ENCODE measurements at regions not wholly inside any gene's neighbourhood (a gene's known extent, or its start where the extent isn't known, plus 50 kb on each side); places are given as distances from the start of the nearest gene placed in this dataset.
"Not testable (repeated sequence)": the region's sequence is repeated elsewhere in the genome, so short reads cannot be mapped to it uniquely, and the experiment has no call there.

DNA sequence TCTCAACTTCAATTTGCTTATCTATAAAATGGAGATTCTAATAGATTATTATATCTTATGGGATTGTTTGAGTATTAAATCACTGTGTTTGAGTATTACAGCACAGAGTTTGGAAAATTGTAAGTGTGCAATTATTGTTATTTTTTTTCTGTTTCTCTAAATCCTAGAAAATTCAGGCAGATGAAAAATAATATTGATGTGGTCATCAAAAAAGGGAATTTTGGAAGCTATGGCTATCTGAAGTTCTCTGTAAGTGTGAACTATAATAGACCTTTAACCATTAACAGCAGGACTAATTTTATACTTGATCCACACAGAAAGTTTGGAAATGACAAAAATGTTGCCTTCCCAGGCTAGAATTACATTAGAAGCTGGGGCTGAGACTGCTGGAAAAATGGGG lies 393.2 kb downstream of the SUCLG1 start:
- FAIRE-seq (no peak), DNase-seq (ENCODE audit: low spot score in 2 of 2) (no peak)

DNA sequence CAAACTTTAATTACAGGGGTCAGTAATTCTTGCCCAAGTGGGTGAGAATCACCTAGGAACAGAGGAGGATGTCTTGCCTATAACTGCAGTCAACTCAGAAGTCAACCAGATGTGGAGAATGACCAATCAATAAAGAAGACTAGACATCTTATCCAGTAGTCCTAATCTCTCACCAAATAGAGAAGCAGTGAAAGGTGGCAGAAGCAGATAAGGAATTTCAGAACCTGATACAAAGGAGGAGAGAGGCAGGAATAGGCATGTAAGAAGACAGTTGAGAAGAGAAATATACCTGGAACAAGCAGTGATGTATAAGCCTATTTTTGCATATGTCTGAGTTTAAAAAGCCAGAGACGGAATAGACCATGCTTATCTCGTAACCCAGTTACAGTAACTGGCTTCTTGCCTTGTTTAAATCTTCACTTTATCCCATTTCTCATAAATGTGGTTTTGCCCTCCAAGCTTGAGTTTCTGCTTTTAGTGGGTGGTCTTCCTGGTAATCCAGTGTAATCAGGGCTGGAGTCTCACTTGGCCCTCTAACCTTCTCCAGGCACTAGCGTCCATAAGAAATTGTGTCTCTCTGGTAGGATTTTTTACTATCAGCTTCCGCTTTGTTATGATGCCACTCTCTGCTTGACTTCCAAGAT lies 401.0 kb downstream of the SUCLG1 start:
- DNase-seq (ENCODE audit: low spot score in 2 of 2) (no peak), FAIRE-seq (no peak)

DNA sequence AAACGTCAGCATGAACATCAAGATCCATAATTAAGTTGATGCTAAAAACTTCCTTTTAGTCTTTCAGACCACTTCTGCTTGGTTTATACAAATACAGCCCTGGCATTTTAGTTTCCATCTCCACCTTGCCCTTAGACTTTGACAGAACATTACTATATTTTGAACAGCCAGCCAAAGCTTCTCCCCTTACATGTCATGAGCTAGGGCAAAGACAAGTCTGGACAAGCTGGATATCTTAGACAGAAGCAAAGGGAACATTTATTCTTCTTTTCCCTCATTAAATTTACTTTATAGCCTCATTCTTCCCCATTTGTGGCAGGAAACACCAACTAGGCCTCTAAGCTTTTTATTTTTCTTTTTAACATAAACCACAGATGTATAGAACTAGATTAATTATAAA lies 403.3 kb downstream of the SUCLG1 start:
- FAIRE-seq, result no peak
- no peak for DNase-seq (ENCODE audit: low spot score in 2 of 2)

DNA sequence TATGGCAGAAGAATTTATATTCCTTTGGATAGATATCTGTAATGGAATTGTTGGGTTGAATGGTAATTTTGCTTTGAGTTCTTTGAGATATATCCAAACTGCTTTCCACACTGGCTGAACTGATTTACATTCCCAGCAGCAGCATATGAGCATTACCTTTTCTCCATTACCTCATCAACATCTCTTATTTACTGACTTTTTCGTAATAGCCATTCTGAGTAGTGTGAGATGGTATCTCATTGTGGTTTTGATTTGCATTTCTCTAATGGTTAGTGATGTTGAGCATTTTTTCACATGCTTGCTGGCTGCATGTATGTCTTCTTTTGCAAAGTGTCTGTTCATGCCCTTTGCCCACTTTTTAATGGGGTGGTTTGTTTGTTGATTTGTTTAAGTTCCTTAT lies 404.5 kb downstream of the SUCLG1 start:
- not testable (repeated sequence) for FAIRE-seq; DNase-seq (ENCODE audit: low spot score in 2 of 2)

DNA sequence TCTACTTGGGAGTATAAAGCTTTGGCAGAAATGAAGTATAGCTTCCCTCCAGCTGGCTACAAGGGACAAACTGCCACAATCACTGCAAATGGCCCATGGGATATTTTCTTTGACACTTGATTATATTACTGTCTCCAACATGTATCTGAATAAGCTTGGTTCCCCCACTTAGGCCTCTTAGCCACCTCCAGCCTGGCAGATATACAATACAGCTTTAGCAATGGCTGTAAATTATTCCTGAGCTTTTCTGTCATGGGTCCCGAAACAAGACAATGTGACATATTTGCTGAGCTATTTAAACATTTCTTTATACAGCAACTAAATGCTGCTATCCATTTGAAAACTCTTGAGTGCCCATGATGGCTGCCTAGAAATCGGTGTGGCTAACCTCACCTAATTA lies 406.2 kb downstream of the SUCLG1 start:
- no peak for DNase-seq (ENCODE audit: low spot score in 2 of 2)
- FAIRE-seq, result no peak

DNA sequence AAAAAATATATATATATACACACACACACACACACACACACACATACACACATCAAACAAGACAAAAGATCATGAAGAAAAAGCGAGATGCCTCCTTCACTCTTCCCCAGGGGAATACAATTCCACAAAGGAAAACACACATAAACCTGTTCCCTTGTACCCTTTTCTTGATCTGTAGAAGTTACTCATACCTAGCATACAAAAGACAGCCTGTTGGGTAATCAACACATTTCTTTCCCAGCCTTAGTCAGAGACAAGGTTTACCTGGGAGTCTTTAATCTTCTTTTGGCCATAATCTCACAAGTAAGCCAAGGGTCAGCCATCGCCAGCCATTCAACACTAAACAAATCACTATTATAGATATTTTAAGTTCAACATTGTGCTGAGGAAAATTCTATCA lies 407.0 kb downstream of the SUCLG1 start:
- no peak for FAIRE-seq
- DNase-seq (ENCODE audit: low spot score in 2 of 2), result no peak

DNA sequence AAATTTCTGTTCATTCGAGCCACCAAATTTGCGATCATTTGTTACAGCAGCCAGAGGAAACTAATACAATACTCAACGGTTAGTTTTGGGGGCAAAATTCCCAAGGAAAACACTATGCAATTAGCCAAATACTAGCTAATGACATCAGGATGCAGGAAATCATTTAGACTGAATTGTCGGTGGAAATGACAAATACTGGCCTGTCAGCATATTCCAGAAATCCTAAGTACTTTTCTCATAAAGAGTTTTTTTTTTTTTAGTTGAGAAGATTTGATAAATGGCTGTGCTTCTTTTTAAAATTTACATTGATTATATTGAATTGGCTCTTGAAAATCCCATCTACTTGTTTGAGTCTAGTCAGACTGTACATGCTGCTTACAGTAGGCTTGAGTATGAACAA lies 410.1 kb downstream of the SUCLG1 start:
- no peak for FAIRE-seq

DNA sequence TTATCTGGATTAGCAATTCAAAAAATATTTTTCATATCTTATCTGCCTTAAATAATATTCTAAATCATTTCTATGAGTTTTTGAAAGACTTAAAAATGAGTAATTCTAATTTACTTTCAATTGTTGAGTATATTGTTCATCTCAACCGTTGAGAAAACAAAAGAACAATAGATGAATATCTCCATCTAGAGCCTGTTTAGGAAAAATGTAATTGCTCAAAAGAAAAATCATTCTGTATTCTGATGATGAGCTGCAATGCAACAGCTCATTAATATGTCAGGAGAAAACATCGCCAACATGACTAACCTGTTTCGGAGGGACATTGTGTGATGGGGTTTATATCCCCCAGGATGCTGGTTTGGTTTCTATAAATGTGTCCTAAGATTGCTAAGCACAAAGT lies 417.6 kb downstream of the SUCLG1 start:
- FAIRE-seq (peak; percentile 75), DNase-seq (ENCODE audit: low spot score in 2 of 2) (no peak)

More for the DNA sequence above, 410.1 kb downstream of the SUCLG1 start:
- no peak for DNase-seq (ENCODE audit: low spot score in 2 of 2)

DNA sequence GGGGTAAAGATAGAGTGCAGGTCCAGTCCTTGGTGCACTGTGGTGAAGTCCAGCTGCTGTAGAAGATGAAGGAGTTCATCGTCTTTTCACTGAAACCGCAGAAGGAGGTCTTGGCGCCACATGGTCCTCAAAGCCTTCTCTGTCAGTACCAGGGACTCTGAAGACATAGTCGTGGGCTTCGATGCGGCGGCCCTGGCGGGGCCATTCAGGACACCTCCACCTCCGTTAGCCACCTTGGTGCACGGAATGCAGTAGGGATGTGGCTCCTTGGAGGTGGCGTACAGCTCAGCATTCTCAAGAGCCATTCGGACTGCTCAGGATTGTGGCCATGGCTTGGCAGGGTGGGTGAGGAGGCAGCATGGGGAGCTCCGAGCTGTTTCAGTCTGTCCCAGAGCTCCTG lies 418.8 kb downstream of the SUCLG1 start:
- DNase-seq (ENCODE audit: low spot score in 2 of 2), result no peak
- FAIRE-seq, result no peak

DNA sequence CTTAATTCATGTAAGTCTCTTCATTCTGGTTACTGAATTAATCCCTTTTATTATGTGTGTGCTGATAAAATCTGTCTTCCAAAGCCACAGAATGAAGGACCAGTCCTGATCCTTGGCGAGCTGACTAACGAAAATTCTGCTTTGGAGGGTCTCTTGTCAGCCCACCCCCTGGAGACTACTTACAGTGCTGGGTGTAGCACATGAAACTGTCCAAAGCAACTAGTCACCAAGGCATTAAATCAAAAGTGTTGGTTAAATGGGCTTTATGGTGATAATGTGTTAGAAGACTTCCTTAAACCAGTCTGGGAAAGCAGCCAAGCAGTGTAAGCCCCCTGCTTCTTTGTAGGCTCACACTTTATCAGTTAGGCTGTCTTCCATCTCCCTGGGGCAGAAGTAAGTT lies 420.2 kb downstream of the SUCLG1 start:
- DNase-seq (ENCODE audit: low spot score in 2 of 2), result no peak
- FAIRE-seq, result no peak

DNA sequence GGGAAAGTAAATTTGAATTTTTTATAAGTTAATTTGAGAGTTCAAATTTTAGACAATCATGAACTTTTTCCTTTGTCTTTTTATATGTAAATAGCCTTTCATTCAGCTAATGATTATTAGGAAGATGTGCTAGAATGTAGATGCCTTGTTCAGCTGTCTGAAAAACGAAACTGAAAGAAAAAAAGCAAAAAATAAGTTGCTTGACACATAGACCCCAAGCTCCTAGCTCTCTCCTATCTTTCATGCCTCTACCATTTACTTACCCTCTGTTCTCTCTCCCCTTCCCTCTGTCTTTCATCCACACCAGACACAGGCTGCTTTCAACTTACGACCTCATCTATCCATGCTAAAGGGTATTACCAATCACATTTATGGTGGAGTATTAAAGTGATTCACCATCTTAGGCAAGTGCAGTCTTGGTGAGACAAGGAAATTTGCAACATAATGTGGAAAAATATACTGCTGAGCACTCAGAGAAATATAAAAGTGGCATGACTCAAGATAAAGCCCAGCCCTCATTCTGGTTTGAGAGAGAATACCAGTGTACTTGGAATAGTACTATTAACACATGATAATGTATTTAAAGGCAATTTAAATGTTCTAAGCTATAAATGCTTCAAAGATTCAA lies 425.6 kb downstream of the SUCLG1 start:
- FAIRE-seq (no peak), DNase-seq (ENCODE audit: low spot score in 2 of 2) (no peak)

DNA sequence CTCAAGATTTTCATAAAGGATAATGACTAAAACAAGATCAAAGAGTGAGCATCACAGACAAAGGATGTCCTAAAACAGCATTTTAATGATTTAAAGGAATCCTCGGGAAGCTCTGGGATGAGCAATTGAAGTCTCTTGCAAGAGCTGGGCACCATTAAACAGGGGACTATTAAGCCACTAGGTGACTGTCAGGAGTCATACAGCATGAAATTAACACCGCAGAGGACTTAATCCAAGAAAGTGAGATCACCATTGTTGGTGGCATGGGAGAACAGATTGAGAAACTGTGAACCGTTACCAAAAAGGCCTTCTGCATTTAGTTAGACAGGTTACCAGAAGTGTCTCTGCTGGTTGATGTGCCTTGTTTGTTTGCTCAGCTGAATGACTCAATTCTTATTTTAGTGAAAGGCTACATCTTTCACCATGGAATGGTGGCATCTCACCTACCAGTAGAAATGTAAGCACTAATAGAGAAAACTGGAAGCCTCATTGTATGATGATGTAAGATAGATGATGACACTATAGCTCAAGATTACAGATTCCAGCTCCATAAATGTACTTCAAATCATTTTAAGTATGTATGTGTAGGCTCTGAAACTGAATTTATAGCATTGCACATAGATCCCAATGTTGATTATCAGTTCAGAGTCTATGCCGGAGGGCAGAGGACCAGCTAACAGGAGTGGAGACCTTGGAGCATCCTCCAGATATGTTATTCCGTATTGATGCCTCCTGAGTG lies 427.6 kb downstream of the SUCLG1 start:
- DNase-seq (ENCODE audit: low spot score in 2 of 2) (no peak), FAIRE-seq (no peak)

DNA sequence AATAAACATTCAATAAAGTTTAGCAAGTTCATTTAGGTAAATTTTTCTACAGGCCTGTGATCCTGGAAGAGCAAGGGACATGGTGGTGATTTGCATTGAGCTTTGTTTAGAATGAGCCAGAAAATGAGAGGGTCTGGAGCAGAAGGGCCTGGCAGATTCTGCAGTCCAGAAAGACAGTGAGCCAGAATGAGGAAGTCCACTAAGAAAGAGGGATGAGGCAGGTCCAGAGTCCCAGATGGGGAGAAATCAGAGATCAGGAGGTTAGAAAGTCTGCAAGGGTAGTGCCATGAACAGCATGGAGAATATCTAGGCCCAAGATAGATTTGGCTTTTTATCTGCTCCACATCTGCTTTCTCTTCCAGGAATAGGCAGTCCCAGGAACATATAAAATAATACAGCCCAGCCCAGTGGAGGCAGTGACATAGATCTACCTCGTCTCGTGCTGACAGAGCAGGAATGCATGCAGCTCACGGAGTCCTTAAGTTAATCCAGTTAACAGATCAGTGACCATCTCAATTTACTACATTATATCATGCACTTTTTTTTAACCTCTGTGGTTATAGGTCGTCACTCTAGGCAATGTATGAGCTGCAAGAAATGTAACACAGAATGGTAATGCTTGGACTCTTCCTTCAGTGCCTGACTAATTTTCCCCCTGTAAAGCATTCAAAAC lies 429.0 kb downstream of the SUCLG1 start:
- FAIRE-seq (no peak), DNase-seq (ENCODE audit: low spot score in 2 of 2) (no peak)

DNA sequence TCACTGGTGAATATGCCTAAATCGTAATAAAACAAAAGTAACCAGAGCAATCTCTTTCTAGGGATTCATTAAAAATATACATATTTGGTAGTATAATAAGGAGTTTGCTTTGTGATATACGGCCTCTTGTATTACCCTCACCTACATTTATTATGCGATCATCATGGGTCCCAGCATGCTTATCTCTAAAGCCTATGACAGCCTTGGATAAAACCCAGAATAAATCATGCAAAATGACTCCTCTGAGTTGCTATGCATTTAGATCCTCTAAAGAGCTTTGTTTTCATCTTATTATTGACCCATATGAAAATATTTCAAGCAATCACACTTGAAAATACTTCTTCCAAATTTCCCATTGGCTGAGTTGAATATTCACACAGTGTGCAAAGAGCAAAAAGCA lies 432.3 kb downstream of the SUCLG1 start:
- DNase-seq (ENCODE audit: low spot score in 2 of 2) (no peak), FAIRE-seq (no peak)

DNA sequence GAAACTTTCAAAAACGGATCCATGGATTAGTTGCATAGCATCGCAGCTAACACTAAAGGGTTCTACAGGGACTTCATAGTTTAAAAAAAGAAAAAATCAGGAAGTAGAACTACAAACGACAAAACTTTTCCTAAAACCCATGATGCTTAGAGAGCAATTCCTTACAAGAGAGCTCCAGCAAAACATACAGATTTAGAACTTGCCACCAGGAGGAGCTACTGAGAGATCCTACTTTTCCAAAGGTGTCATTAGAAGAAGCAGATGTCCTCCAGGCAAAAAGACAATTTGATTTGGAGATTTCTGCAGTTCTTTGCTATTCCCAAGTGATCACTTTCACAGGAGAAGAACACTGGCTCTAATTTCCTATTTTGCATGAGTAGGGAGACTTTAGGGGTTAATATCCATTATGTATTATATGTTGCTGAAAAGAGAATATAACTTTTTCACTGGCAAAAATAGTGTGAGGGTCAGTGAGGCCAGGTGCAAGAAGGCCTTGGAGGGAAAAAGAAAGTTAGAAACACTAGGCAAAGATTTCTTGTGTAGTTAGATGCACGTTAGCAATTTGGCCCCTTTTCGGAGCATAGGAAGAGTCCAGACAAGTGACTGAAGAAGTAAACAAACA lies 436.2 kb downstream of the SUCLG1 start:
- FAIRE-seq, result no peak
- peak in 1 of 2 donors; percentile 4 for DNase-seq (ENCODE audit: low spot score in 2 of 2)

DNA sequence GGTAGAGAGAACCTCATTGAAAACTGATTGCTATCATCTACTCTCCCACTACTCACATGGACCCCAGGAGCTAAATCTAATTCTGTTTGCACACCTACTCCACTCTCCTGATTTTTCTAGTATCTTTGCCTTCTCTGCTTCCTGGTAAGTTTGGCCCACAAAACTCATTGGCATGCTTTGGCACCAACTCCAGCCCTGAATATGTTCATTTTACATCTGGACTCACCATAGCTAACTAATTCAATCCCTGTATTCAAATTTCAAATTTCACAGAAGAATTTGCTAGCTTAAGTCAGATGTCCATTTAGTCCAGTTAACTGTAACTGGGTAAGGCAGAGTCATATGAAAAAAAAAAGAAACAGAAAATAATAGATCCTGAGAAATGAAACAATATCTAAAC lies 442.1 kb downstream of the SUCLG1 start:
- DNase-seq (ENCODE audit: low spot score in 2 of 2) (no peak), FAIRE-seq (no peak)

DNA sequence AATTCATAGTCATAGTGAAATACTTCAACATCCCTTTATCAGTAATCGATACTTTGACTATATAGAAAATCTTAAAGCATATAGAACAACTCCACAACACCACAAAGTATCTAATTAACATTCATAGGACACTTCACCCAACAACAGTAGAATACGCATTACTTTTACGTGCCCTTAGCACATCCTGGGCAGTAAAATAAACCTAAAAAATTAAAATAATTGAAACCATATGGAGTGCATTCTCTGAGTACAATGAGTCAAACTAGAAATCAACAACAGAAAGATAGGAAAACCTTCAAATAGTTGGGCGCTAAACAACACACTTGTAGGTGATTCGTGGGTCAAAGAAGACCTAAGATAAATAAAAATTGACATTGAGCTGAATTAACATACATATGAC lies 442.9 kb downstream of the SUCLG1 start:
- DNase-seq (ENCODE audit: low spot score in 2 of 2), result no peak
- no peak for FAIRE-seq

DNA sequence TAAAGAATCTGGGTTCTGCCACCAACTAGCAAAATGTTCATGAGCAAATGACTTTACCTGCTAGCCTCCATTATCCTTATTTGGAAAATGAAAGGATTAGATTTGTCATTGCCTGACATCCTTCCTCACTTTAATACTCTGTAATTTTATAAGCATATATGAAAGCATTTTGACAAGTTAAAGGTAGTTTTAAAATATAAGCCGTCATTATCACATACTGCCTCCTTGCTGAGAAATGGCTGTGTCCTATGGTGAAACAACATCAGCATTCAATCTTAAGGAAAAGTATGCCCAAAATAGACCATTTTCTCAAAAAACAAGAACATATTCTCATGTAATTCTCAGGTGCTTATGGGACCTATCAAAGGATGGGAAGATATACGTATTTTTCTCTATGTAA lies 461.2 kb downstream of the SUCLG1 start:
- FAIRE-seq, result no peak
- DNase-seq (ENCODE audit: low spot score in 2 of 2), result no peak

DNA sequence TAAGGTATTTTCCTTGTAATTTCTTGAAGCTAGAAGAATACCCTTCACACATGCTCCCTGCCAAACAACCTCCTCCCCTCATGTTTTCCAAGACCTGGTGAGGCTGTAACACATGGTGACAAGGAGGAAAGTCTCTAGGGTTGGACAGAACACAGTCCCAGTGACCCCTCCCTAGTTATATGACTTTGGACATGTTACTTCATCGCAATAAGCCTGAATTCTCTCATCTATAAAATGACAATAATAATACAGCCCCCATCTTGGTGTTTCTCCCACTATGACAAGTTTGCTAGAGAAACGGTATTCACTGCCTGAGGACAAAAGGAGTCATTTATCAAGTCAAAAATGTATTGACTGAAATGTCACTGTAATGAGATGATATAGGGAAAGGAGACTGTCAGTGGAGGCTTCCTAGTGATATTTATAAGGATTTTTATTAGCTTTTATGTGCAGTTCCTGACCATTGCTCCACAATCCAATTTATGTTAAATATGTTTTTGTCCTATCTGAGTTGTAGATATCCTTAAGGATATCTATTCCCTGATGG lies 464.4 kb downstream of the SUCLG1 start:
- no peak for FAIRE-seq
- no peak for DNase-seq (ENCODE audit: low spot score in 2 of 2)

DNA sequence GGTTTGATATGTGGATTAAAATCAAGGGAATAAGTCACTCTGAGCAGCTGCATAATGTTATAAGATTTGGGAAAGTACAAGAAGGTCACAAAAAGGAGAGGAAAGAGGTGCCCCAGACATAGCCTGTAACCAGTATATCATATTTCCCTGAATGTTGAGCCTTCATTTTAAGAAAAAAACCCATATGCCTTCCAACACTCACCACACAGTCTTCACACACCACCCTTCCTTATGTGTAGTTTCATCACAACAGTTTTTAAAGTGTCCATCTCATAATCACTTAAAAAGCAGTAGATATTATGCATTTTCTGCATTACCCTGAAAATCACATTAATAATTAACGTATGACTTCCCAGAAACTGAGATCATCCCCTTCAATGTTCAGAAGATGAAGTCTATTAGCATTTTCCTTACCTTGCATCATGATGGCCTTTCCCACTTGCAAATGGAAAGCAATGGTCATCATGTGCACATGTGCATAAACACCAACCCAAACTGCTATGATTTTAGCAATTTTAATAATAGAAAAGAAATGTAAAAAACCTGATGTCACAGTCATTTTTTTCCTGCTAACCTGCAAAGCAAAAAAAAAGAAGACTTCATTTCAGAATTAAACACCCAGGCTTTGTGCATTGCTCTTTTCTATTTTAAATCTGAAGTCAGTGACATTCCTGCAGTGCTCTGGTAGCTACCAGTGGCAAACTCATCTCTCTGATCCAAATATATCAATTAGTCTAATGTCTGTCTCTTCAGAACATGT lies 465.0 kb downstream of the SUCLG1 start:
- FAIRE-seq, result no peak
- DNase-seq (ENCODE audit: low spot score in 2 of 2), result no peak

Data from frontal cortex (tissue), 3 donors.